HUES6 (cell line): ENCODE measurements at regions not wholly inside any gene's neighbourhood (a gene's known extent, or its start where the extent isn't known, plus 50 kb on each side); places are given as distances from the start of the nearest gene placed in this dataset.
"Not testable (repeated sequence)": the region's sequence is repeated elsewhere in the genome, so short reads cannot be mapped to it uniquely, and the experiment has no call there.

Experiments used
- H3K27ac ChIP-seq: 2 replicates; pipeline ENCODE4 v1.7.0; 2013; ENCODE audit warnings: low read depth, mild to moderate bottlenecking, low read length, inconsistent platforms
- H3K27me3 ChIP-seq: 2 replicates; pipeline ENCODE4 v1.6.1; 2013; ENCODE audit warnings: low read length; ENCODE audit not compliant: control insufficient read depth, insufficient read depth
- H3K36me3 ChIP-seq: 2 replicates; pipeline ENCODE4 v1.6.1; 2013; ENCODE audit warnings: low read length; ENCODE audit not compliant: control insufficient read depth, insufficient read depth
- H3K4me1 ChIP-seq: 2 replicates; pipeline ENCODE4 v1.6.1; 2013; ENCODE audit warnings: low read length; ENCODE audit not compliant: control insufficient read depth, insufficient read depth
- H3K4me3 ChIP-seq: 2 replicates; pipeline ENCODE4 v1.5.1; 2013; ENCODE audit warnings: low read depth, low read length
- H3K9ac ChIP-seq: one replicate; pipeline ENCODE4 v1.6.1; 2013; ENCODE audit warnings: mild to moderate bottlenecking, low read length
- H3K9me3 ChIP-seq: 2 replicates; pipeline ENCODE4 v1.6.1; 2013; ENCODE audit warnings: low read depth, low read length; ENCODE audit not compliant: control insufficient read depth, insufficient read depth

DNA sequence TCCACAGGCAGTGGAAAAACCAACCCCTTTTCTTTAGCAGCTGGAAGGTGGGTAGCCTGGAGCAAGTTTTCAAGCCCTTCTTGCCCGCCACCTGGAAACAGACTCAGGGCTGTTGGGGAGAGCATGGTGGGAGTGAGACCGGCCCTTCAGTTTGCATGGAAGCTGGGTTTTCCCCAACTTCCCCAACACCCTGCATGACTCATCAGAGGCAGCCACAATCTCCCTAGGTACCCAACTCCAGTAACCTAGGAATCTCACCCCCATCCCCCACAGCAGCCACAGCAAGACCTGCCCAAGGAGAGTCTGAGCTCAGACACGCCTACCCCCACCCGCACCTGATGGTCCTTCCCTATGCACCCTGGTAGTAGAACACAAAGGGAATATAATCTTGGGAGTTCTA is 86.3 kb upstream of the IRAK1BP1 start:
- H3K36me3 ChIP-seq = no peaks in the 10 kb centered on the region
- no peak overlapping the region for H3K27ac ChIP-seq
- peaks cover 8% of the 10 kb centered on the region for H3K9me3 ChIP-seq
- H3K27me3 ChIP-seq = no peaks in the 10 kb centered on the region
- no peaks in the 10 kb centered on the region for H3K4me1 ChIP-seq
- H3K4me3 ChIP-seq = no peak overlapping the region
- H3K9ac ChIP-seq = no peak overlapping the region

- H3K4me1 ChIP-seq, H3K27me3 ChIP-seq, H3K9me3 ChIP-seq, H3K27ac ChIP-seq, H3K9ac ChIP-seq, H3K4me3 ChIP-seq, H3K36me3 ChIP-seq: not testable (repeated sequence)
These were observed 84.0 kb upstream of the IRAK1BP1 start for GRCh38 chr6:78783366-78783765.

DNA sequence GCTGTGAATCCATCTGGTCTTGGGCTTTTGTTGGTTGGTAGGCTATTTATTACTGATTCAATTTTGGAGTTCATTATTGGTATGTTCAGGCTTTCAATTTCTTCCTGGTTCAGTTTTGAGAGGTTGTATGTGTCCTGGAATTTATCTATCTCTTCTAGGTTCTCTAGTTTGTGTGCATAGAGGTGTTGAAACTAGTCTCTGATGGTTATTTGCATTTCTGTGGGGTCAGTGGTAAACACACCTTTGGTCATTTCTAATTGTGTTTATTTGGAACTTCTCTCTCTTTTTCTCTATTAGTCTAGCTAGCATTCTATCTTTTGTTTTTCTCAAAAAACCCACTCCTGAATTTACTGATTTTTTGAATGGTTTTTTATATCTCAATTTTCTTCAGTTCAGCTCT is 70.1 kb upstream of the IRAK1BP1 start:
- H3K4me1 ChIP-seq = no peaks in the 10 kb centered on the region
- H3K36me3 ChIP-seq = no peaks in the 10 kb centered on the region
- no peak overlapping the region for H3K4me3 ChIP-seq
- H3K9me3 ChIP-seq = 0 out of 2 replicates have a peak, but pooled peaks cover 3% of the 10 kb centered on the region
- H3K9ac ChIP-seq = no peak overlapping the region
- H3K27me3 ChIP-seq = no peaks in the 10 kb centered on the region
- no peak overlapping the region for H3K27ac ChIP-seq

GRCh38 chr6:78799682-78800081 is 67.7 kb upstream of the IRAK1BP1 start:
- no peak overlapping the region for H3K27ac ChIP-seq
- H3K27me3 ChIP-seq = no peaks in the 10 kb centered on the region
- no peak overlapping the region for H3K9ac ChIP-seq
- H3K4me1 ChIP-seq = no peaks in the 10 kb centered on the region
- H3K9me3 ChIP-seq = 0 out of 2 replicates have a peak, but pooled peaks cover 3% of the 10 kb centered on the region
- no peaks in the 10 kb centered on the region for H3K36me3 ChIP-seq
- H3K4me3 ChIP-seq = no peak overlapping the region

DNA sequence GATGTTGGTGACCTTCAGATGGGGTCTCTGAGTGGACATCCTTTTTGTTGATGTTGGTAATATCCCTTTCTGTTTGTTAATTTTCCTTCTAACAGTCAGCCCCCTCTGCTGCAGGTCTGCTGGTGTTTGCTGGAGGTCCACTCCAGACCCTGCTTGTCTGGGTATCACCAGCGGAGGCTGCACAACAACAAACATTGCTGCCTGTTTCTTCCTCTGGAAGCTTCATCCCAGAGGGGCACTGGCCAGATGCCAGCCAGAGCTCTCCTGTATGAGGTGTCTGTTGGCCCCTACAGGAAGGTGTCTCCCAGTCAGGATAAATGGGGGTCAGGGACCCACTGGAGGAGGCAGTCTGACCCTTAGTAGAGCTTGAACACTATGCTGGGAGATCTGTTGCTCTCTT is 60.6 kb upstream of the IRAK1BP1 start:
- H3K4me3 ChIP-seq, H3K27me3 ChIP-seq, H3K9me3 ChIP-seq, H3K9ac ChIP-seq, H3K27ac ChIP-seq, H3K36me3 ChIP-seq, H3K4me1 ChIP-seq: not testable (repeated sequence)

- H3K9ac ChIP-seq, H3K9me3 ChIP-seq, H3K4me3 ChIP-seq, H3K36me3 ChIP-seq, H3K27me3 ChIP-seq, H3K4me1 ChIP-seq, H3K27ac ChIP-seq: not testable (repeated sequence)
These were observed 59.5 kb upstream of the IRAK1BP1 start for GRCh38 chr6:78807655-78808355.

- Histone ChIP-seq H3K4me3 (no peak overlapping the region), H3K9me3 (no peaks in the 10 kb centered on the region), H3K27me3 (no peaks in the 10 kb centered on the region), H3K27ac (no peak overlapping the region), H3K36me3 (no peaks in the 10 kb centered on the region), H3K4me1 (no peaks in the 10 kb centered on the region), H3K9ac (no peak overlapping the region)
These were observed 58.9 kb upstream of the IRAK1BP1 start for GRCh38 chr6:78808356-78808891.

DNA sequence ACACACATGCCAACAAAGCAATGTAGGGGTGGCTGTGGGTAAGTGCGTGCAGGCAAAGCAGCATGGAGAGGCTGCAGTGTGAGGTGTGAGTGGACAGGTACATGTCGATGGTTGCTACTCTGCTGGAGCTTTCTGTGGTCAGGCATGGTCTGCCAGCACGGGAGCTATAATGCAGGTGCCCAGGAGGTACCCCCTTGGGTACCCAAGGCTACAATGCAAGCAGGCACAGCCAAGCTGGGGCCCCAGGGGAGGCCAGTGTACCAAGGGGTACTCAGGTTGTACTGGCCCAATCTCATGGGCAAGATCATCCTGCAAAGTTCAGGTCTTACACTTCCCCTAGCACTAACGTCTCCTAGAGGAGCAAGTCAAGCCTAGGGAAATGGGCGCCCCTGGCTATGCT is 58.4 kb upstream of the IRAK1BP1 start:
- H3K27ac ChIP-seq = no peak overlapping the region
- H3K36me3 ChIP-seq = no peaks in the 10 kb centered on the region
- no peaks in the 10 kb centered on the region for H3K27me3 ChIP-seq
- no peaks in the 10 kb centered on the region for H3K4me1 ChIP-seq
- H3K4me3 ChIP-seq = no peak overlapping the region
- H3K9ac ChIP-seq = no peak overlapping the region
- no peaks in the 10 kb centered on the region for H3K9me3 ChIP-seq

DNA sequence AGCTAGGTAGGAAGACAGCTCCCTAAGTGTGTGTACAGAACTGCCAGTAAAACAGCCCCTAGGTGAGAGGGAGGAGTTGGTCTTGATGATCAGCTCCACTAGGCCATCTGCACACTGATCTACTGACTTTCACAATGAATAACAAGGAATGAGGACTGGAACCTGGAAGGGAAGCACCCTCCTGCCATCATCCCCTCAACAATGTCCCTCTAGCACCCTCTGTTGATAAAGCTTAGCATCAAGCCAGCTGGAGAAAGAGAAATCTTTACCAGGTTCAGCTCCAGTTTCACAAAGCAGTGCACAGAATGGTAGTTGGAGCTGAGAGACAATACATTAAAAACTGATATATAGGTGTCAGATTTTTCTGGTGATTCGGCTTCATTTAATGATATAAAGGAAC is 57.2 kb upstream of the IRAK1BP1 start:
- H3K9me3 ChIP-seq = no peaks in the 10 kb centered on the region
- no peaks in the 10 kb centered on the region for H3K4me1 ChIP-seq
- H3K9ac ChIP-seq = no peak overlapping the region
- H3K36me3 ChIP-seq = no peaks in the 10 kb centered on the region
- no peaks in the 10 kb centered on the region for H3K27me3 ChIP-seq
- no peak overlapping the region for H3K27ac ChIP-seq
- no peak overlapping the region for H3K4me3 ChIP-seq

DNA sequence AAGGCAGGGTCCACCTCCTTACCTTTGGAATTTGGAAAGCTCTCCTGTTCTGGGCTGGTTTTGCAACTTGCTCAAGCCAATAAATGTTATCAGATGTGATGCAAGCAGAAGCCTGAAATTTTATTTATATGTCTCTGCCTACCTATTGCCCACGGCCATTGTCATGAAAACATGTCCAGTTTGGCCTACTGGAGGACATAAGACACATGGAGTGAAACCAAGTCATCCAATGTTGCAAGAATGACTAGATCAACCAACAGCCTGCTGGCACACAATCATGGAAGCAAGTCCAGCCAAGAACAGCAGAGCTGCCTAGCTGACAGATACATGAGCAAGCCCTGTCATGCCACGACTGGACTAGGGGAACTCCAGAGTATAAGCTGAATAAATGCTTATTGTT is 56.7 kb upstream of the IRAK1BP1 start:
- no peaks in the 10 kb centered on the region for H3K27me3 ChIP-seq
- H3K9ac ChIP-seq = no peak overlapping the region
- no peak overlapping the region for H3K27ac ChIP-seq
- H3K4me3 ChIP-seq = no peak overlapping the region
- H3K4me1 ChIP-seq = no peaks in the 10 kb centered on the region
- H3K9me3 ChIP-seq = no peaks in the 10 kb centered on the region
- H3K36me3 ChIP-seq = no peaks in the 10 kb centered on the region
